Activated CD8-positive, alpha-beta T cell treated with anti-CD3 and anti-CD28 coated beads, Interleukin-2, amount 10 ng/mL, durations not matched to agents 7 days and 5 days (primary cell): ENCODE measurements at regions not wholly inside any gene's neighbourhood (a gene's known extent, or its start where the extent isn't known, plus 50 kb on each side); places are given as distances from the start of the nearest gene placed in this dataset.
"Not testable (repeated sequence)": the region's sequence is repeated elsewhere in the genome, so short reads cannot be mapped to it uniquely, and the experiment has no call there.

Experiments
- ATAC-seq: fragments of 150-1000 bp; cut with Tn5 transposase; one replicate; pipeline ENCODE4 v1.10.0; 2021; ENCODE audit warnings: moderate library complexity
- CTCF ChIA-PET: fragments of 350-600 bp; sonication (Branson Sonifier 250); formaldehyde crosslinking; loops from one replicate; lab custom pipeline; 2021; ENCODE audit warnings: antibody characterized with exemption; lab: Charles Lee
- POLR2A ChIA-PET: fragments of 350-600 bp; sonication (Branson Sonifier 250); formaldehyde crosslinking; loops from one replicate; lab custom pipeline; 2021; ENCODE audit warnings: antibody characterized with exemption; lab: Charles Lee
- DNase-seq: peaks from one replicate; pipeline ENCODE4 v3.0.0-alpha.2; 2020
- H3K27ac Mint-ChIP-seq: one replicate; pipeline ENCODE4 v1.8.0; 2021; ENCODE audit warnings: mild to moderate bottlenecking, mixed read lengths
- H3K27me3 Mint-ChIP-seq: one replicate; pipeline ENCODE4 v1.8.0; 2021; ENCODE audit warnings: low read depth, mixed read lengths
- H3K36me3 Mint-ChIP-seq: one replicate; pipeline ENCODE4 v1.8.0; 2021; ENCODE audit warnings: low read depth, mixed read lengths
- H3K4me1 Mint-ChIP-seq: one replicate; pipeline ENCODE4 v1.8.0; 2021; ENCODE audit warnings: low read depth, mixed read lengths
- H3K4me3 Mint-ChIP-seq: one replicate; pipeline ENCODE4 v1.8.0; 2021; ENCODE audit warnings: mild to moderate bottlenecking, mixed read lengths
- H3K9me3 Mint-ChIP-seq: one replicate; pipeline ENCODE4 v1.8.0; 2022; ENCODE audit warnings: mixed read lengths; ENCODE audit not compliant: insufficient read depth

DNA sequence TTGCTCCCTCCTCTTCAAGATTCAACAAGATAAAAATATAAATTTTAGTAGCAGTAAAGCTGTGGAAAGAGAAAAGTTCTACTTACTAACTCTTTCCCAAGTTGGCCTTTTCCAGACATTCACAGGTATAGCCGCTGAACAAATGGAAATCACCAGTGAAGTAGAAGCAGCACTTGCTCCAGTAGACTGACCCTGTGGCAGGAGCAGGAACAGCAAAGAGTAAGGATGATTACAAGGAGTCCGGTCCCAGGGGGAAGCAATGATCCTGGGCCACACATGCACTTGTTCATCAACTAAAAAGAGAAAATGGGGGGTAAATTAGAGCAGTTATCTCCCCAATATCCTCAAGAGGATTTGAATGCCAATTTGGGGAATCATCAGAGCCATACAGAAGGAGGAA, 184.9 kb downstream of the NAF1 start:
- Mint-ChIP-seq H3K4me1 (no peaks in the 10 kb centered on the region), H3K36me3 (no peaks in the 10 kb centered on the region), H3K9me3 (no peaks in the 10 kb centered on the region), H3K4me3 (no peak overlapping the region), H3K27ac (no peak overlapping the region), H3K27me3 (no peaks in the 10 kb centered on the region)
- DNase-seq (no peak), ATAC-seq (no peak)
- ChIA-PET CTCF (no interaction called here), POLR2A (no interaction called here)

DNA sequence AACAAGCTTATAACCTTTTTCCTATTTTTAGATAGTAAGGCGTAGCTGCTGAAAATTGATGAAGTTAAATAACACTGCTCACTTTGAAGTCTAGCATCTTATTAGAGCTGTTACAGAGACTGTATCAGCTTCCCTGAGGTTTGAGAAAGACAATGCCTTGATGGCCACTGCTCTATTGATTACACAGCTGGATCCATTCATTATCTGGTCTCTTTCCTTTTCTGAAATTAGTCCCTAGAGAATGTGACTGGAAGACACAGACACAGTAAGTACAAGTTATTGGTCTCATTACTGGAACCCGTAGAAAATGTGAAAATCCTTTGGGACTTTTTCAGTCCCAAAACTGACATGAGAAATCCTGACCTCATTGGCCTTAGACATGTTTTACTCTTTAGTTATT, 188.3 kb downstream of the NAF1 start:
- DNase-seq (no peak), ATAC-seq (no peak)
- Mint-ChIP-seq H3K36me3 (no peaks in the 10 kb centered on the region), H3K4me3 (no peak overlapping the region), H3K9me3 (no peaks in the 10 kb centered on the region), H3K27me3 (no peaks in the 10 kb centered on the region), H3K27ac (no peak overlapping the region), H3K4me1 (no peaks in the 10 kb centered on the region)
- ChIA-PET POLR2A (no interaction called here), CTCF (no interaction called here)

DNA sequence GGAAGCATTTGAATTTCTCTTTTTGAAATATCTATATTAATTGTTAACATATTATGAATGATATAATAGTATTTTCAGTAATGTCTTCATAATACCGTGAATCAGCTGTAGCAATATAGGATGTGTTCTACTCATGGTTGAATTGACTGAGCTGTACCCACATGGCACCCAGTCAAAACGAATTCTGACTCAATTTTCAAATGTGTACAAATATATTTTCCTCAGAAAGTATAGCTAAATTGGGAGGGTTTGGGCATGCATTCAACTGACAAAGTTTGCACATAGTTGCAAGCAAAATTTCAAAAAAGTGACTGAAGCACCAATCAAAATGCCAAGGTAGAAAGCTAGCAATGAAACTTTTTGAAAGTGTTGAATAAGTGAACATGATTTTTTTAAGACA, 188.9 kb downstream of the NAF1 start:
- Mint-ChIP-seq H3K4me1 (no peaks in the 10 kb centered on the region), H3K27ac (no peak overlapping the region), H3K9me3 (no peaks in the 10 kb centered on the region), H3K27me3 (no peaks in the 10 kb centered on the region), H3K4me3 (no peak overlapping the region), H3K36me3 (no peaks in the 10 kb centered on the region)
- DNase-seq = no peak
- ChIA-PET POLR2A (no interaction called here), CTCF (no interaction called here)
- no peak for ATAC-seq

DNA sequence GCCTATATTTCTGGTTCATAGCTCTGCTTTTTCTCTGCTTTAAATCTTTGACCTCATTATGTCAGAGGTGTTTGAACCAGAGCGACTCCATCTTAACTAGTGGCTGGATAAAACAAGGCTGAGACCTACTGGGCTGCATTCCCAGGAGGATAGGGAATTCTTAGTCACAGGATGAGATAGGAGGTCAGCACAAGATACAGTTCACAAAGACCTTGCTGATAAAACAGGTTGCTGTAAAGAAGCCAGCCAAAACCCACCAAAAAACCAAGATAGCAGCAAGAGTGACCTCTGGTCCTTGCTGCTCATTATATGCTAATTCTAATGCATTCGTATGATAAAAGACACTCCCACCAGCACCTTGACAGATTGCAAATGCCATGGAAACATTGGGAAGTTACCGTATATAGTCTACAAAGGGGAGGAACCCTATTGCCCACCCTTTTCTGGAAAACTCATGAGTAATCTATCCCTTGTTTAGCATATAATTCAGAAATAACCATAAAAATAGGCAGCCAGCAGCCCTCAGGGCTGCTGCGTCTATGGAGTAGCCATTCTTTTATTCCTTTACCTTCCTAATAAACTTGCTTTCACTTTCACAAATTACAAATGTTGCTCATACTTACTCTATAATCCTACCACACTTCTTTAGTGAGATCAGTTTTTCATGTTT, 193.9 kb downstream of the NAF1 start:
- Mint-ChIP-seq H3K4me3 (no peak overlapping the region), H3K27me3 (no peaks in the 10 kb centered on the region), H3K9me3 (no peaks in the 10 kb centered on the region), H3K36me3 (no peaks in the 10 kb centered on the region), H3K27ac (no peak overlapping the region), H3K4me1 (no peaks in the 10 kb centered on the region)
- DNase-seq (no peak), ATAC-seq (no peak)
- POLR2A ChIA-PET = no interaction called here
- CTCF ChIA-PET = no interaction called here

DNA sequence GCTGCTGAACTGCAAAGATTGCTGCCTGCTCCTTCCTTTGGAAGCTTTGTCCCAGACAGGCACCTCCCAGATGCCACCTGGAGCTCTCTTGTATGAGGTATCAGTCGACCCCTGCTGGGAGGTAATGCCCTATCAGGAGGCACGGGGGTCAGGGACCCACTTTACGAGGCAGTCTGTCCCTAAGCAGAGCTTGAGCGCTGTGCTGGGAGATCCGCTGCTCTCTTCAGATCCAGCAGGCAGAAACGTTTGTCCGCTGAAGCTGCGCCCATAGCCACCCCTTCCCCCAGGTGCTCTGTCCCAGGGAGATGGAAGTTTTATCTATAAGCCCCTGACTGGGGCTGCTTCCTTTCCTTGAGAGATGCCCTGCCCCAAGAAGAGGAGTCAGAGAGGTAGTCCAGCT, 197.5 kb downstream of the NAF1 start:
- no peaks in the 10 kb centered on the region for H3K9me3 Mint-ChIP-seq
- POLR2A ChIA-PET = no interaction called here
- no peaks in the 10 kb centered on the region for H3K36me3 Mint-ChIP-seq
- H3K4me1 Mint-ChIP-seq = no peaks in the 10 kb centered on the region
- H3K27me3 Mint-ChIP-seq = no peaks in the 10 kb centered on the region
- DNase-seq (no peak), ATAC-seq (no peak)
- H3K4me3 Mint-ChIP-seq = no peak overlapping the region
- CTCF ChIA-PET = no interaction called here
- no peak overlapping the region for H3K27ac Mint-ChIP-seq

DNA sequence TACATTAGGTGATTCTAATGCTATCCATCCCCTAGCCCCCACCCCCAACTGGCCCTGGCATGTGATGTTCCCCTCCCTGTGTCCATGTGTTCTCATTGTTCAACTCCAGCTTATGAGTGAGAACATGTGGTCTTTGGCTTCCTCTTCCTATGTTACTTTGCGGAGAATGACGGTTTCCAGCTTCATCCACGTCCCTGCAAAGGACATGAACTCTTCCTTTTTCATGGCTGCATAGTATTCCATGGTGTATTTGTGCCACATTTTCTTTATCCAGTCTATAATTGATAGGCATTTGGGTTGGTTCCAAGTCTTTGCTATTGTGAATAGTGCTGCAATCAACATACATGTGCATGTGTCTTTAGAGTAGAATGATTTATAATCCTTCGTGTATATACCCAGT, 200.7 kb downstream of the NAF1 start:
- H3K36me3 Mint-ChIP-seq, H3K27ac Mint-ChIP-seq, H3K4me3 Mint-ChIP-seq, CTCF ChIA-PET, H3K9me3 Mint-ChIP-seq, H3K4me1 Mint-ChIP-seq, POLR2A ChIA-PET, H3K27me3 Mint-ChIP-seq, ATAC-seq, DNase-seq: not testable (repeated sequence)

DNA sequence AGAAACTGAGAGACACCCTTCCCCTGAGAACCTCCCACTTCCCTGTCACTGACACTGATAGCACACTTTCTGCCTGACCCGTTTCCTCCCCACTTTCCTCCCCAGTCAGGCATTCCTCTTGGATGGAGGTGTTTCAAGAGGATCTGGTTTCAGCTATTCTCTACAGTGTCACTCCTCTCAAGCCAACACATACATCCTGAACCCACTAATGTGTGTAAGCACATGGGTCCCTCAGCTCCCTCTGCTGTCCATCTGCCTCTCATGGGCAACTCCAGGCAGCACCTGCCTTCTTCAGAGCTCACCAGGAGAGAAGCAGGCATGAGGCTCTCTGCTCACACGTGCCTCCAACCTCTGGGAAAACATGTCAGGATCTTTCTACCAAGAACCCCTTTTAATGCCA, 207.6 kb downstream of the NAF1 start:
- no peak overlapping the region for H3K27ac Mint-ChIP-seq
- H3K27me3 Mint-ChIP-seq = no peaks in the 10 kb centered on the region
- ChIA-PET CTCF (no interaction called here), POLR2A (no interaction called here)
- no peak overlapping the region for H3K4me3 Mint-ChIP-seq
- DNase-seq (no peak), ATAC-seq (no peak)
- no peaks in the 10 kb centered on the region for H3K36me3 Mint-ChIP-seq
- no peaks in the 10 kb centered on the region for H3K4me1 Mint-ChIP-seq
- no peaks in the 10 kb centered on the region for H3K9me3 Mint-ChIP-seq

DNA sequence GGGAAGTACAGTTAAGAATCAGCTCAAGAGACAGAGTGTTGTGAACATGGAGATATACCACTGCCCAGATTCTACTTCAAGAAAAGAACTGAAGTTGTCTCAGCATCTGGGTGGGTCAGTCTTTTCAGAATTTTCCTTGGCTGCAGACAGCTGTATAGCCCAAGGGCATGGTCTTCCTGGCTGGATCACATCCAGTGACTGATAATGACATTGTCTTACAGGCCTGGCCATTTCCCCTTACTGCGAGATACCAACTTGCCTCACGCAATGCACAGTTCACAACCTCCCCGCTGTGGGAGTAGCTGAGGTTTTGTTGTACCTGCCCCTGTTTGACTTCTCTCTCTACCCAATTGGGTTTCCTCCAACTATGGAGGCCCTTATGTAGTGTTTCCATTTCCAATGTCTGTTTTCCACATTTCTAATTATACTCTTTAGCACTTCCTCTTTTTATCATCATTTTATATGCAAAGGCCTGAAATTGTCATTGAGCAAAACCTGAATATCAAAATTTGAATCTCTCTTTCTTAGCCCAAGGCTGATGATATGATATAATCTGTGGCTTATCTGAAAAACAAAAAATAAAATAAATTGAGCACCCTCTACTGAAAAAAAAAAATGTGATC, 209.1 kb downstream of the NAF1 start:
- no peak for DNase-seq
- H3K4me1 Mint-ChIP-seq = no peaks in the 10 kb centered on the region
- ChIA-PET CTCF (interaction anchor here (0.6 kb wide), 1 partner anchor 575 kb away, joined by 3 read pairs; no protein-coding TSS in a partner anchor), POLR2A (no interaction called here)
- H3K27ac Mint-ChIP-seq = no peak overlapping the region
- no peaks in the 10 kb centered on the region for H3K9me3 Mint-ChIP-seq
- no peak overlapping the region for H3K4me3 Mint-ChIP-seq
- H3K36me3 Mint-ChIP-seq = no peaks in the 10 kb centered on the region
- no peak for ATAC-seq
- H3K27me3 Mint-ChIP-seq = no peaks in the 10 kb centered on the region

DNA sequence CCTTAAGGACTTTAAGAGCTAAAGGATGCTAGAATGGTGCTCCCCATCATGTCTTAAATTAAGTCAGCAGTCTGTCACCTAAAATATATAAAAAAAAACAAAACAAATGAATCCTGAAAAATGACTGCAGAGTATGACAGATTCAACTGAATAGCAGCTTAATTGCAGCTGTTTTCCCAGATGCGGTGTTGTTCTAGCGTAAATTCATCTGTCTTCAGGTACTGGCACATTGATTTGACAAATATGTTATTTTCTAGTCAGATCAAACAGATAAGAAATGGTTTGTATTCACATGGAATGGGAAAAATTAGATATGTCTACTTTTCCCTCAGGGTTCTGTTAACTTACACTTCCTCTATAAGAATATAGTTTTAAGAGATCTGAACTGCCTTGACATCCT, 211.7 kb downstream of the NAF1 start:
- CTCF ChIA-PET = no interaction called here

DNA sequence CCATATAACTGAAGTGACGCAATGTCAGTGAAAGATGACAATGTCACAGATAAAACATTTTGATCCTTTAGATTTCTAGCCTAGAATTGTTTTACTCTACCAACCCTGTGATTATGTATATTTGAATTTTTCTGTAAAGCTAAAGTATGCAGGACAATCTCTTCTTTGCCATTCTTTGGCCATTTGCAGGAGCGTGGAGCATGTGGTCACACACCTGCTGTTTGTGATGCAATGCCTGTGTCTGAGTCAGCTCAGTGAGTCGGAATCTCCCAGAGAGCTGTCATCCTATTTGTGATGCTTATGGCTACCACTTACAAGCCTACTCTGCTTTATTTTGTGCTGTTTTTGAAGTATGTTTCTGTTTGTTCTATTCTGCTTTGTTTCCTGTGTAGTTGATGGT, 214.5 kb downstream of the NAF1 start:
- DNase-seq (no peak), ATAC-seq (no peak)
- POLR2A ChIA-PET = no interaction called here
- no peaks in the 10 kb centered on the region for H3K9me3 Mint-ChIP-seq
- H3K27ac Mint-ChIP-seq = no peak overlapping the region
- H3K27me3 Mint-ChIP-seq = no peaks in the 10 kb centered on the region
- no peak overlapping the region for H3K4me3 Mint-ChIP-seq
- CTCF ChIA-PET = no interaction called here
- no peaks in the 10 kb centered on the region for H3K36me3 Mint-ChIP-seq
- H3K4me1 Mint-ChIP-seq = no peaks in the 10 kb centered on the region

More for the DNA sequence above, 211.7 kb downstream of the NAF1 start:
- no peak overlapping the region for H3K27ac Mint-ChIP-seq
- no peaks in the 10 kb centered on the region for H3K27me3 Mint-ChIP-seq
- H3K9me3 Mint-ChIP-seq = no peaks in the 10 kb centered on the region
- no peak overlapping the region for H3K4me3 Mint-ChIP-seq
- POLR2A ChIA-PET = no interaction called here
- DNase-seq = no peak
- no peaks in the 10 kb centered on the region for H3K4me1 Mint-ChIP-seq
- H3K36me3 Mint-ChIP-seq = no peaks in the 10 kb centered on the region
- ATAC-seq = no peak

DNA sequence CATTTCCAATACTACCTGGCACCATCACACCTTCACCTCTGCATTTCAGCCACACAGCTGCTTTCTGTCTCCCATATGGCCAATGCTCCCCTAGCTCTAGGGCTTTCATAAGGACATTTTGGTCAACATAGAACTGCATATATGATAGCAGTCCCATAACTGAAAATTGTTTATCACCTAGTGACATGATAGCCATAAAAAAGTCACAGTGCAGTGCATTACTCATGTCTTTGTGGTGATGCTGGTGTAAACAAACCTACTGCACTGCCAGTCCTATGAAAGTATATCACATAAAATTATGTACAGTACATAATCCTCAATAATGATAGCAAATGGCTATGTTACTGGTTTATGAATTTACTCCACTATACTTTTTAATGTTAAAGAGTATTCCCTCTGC, 221.0 kb downstream of the NAF1 start:
- Mint-ChIP-seq H3K27me3 (no peaks in the 10 kb centered on the region), H3K36me3 (no peaks in the 10 kb centered on the region), H3K9me3 (no peaks in the 10 kb centered on the region), H3K4me3 (no peak overlapping the region), H3K4me1 (no peaks in the 10 kb centered on the region), H3K27ac (no peak overlapping the region)
- ATAC-seq (no peak), DNase-seq (no peak)
- POLR2A ChIA-PET = no interaction called here
- CTCF ChIA-PET = no interaction called here

DNA sequence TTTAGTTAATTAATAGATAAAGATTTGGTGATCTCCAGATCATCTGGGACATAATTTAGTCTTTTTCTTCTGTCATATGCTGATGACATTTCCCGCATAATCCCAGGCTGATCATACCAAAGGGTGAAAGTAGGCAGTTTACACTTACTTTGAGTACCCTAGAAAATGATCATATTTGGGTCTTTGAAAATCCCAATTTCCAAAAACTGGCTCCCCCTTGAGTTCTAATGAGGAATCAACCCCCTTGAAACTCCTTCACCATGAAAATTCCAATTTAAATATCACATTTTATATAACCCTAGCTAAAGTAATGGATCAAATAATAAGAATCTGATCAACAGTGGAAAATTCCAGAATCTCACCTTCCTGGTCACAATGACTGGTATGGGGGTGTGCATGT, 223.4 kb downstream of the NAF1 start:
- H3K4me1 Mint-ChIP-seq = no peaks in the 10 kb centered on the region
- ATAC-seq (no peak), DNase-seq (no peak)
- no peaks in the 10 kb centered on the region for H3K9me3 Mint-ChIP-seq
- H3K27me3 Mint-ChIP-seq = no peaks in the 10 kb centered on the region
- no peak overlapping the region for H3K4me3 Mint-ChIP-seq
- ChIA-PET CTCF (no interaction called here), POLR2A (no interaction called here)
- no peak overlapping the region for H3K27ac Mint-ChIP-seq
- H3K36me3 Mint-ChIP-seq = no peaks in the 10 kb centered on the region
